PC-3 (cell line): ENCODE measurements at regions not wholly inside any gene's neighbourhood (a gene's known extent, or its start where the extent isn't known, plus 50 kb on each side); places are given as distances from the start of the nearest gene placed in this dataset.

Experiments
- CTCF ChIP-seq: fragments of 300-600 bp; sonication (generic); conservative IDR thresholded peaks from 2 replicates; pipeline ENCODE4 v1.5.1; 2017; ENCODE audit warnings: antibody characterized with exemption, low read depth, mild to moderate bottlenecking, low read length
- EZH2 ChIP-seq: fragments of 300-600 bp; sonication (generic); IDR thresholded peaks from one replicate; pipeline ENCODE4 v1.6.1; 2017; ENCODE audit warnings: antibody characterized with exemption, mild to moderate bottlenecking, low read length; ENCODE audit not compliant: unreplicated experiment
- EZH2phosphoT487 ChIP-seq: fragments of 300-600 bp; sonication (generic); IDR thresholded peaks from 2 replicates; pipeline ENCODE4 v1.6.1; 2018; ENCODE audit warnings: mild to moderate bottlenecking, antibody characterized with exemption, low read length, borderline replicate concordance

- no peak for TF ChIP-seq CTCF
- no peak for TF ChIP-seq EZH2phosphoT487
- TF ChIP-seq EZH2: no peak
Observed at GRCh38 chr2:217103752-217104545, 244.1 kb upstream of the TNP1 start.
